Vagina (tissue), 2 donors: ENCODE measurements at regions not wholly inside any gene's neighbourhood (a gene's known extent, or its start where the extent isn't known, plus 50 kb on each side); places are given as distances from the start of the nearest gene placed in this dataset.

Experiments
- DNase-seq, 2 donors: peaks; one replicate each; pipeline ENCODE4 v3.0.0-alpha.2; 2017; ENCODE audit errors: extremely low spot score in 2 of 2
- H3K27ac ChIP-seq: fragments of 200-600 bp; sonication (generic); one replicate; pipeline ENCODE4 v1.5.1; 2019
- H3K27me3 ChIP-seq: fragments of 200-600 bp; sonication (generic); one replicate; pipeline ENCODE4 v1.5.1; 2019
- H3K36me3 ChIP-seq, 2 donors: fragments of 200-600 bp; sonication (generic); one replicate each; pipeline ENCODE4 v1.5.1; 2017 to 2019
- H3K4me1 ChIP-seq: fragments of 200-600 bp; sonication (generic); one replicate; pipeline ENCODE4 v1.5.1; 2019
- H3K4me3 ChIP-seq, 2 donors: fragments of 200-600 bp; sonication (generic); 1 replicate in 1 of 2; 2 replicates in 1 of 2; pipeline ENCODE4 v1.5.1; 2016 to 2019
- H3K9me3 ChIP-seq: fragments of 200-600 bp; sonication (generic); one replicate; pipeline ENCODE4 v1.5.1; 2019
- CTCF ChIP-seq, 3 experiments: fragments of 450-650 bp in 2 of 3; fragments of 200-600 bp in 1 of 3; sonication (generic) in 1 of 3; IDR thresholded peaks; one replicate each; pipeline ENCODE4 v1.5.1; 2017 to 2019; ENCODE audit warnings: antibody characterized with exemption in 3 of 3, mild to moderate bottlenecking in 2 of 3, moderate library complexity in 2 of 3
- POLR2A ChIP-seq, 2 donors: fragments of 450-650 bp; IDR thresholded peaks; one replicate each; pipeline ENCODE4 v1.6.1; 2017; ENCODE audit warnings: antibody characterized with exemption in 2 of 2, mild to moderate bottlenecking in 2 of 2, moderate library complexity in 2 of 2
- POLR2AphosphoS5 ChIP-seq, 2 donors: sonication (generic); formaldehyde crosslinking; IDR thresholded peaks; one replicate each; pipeline ENCODE4 v1.9.0; 2017; ENCODE audit warnings: antibody characterized with exemption in 2 of 2, mild to moderate bottlenecking in 2 of 2, low read depth in 1 of 2; ENCODE audit not compliant: insufficient read depth in 1 of 2
- intact Hi-C: fragments of 100-400 bp; cut with DNase I; formaldehyde crosslinking; loops from one replicate; pipeline ENCODE4 v1.15.1; 2023

- Histone ChIP-seq H3K9me3 (no peaks in the 10 kb centered on the region), H3K27me3 (no peaks in the 10 kb centered on the region), H3K27ac (no peak overlapping the region), H3K4me3 (no peak overlapping the region), H3K36me3 (no peaks in the 10 kb centered on the region), H3K4me1 (no peaks in the 10 kb centered on the region)
- DNase-seq: no peak
- intact Hi-C loops: no loop called here
- no peak for TF ChIP-seq POLR2AphosphoS5 (IDR thresholded peaks at IDR 0.05; ENCODE audit: insufficient read depth in 1 of 2, low read depth in 1 of 2)
- TF ChIP-seq CTCF (IDR thresholded peaks at IDR 0.05): no peak
- TF ChIP-seq POLR2A (IDR thresholded peaks at IDR 0.05): no peak
Measured at GRCh38 chr3:18232317-18232716, 192.8 kb downstream of the SATB1 start.

- no peak overlapping the region for H3K4me3 ChIP-seq
- no peaks in the 10 kb centered on the region for H3K9me3 ChIP-seq
- H3K36me3 ChIP-seq: no peaks in the 10 kb centered on the region
- H3K27me3 ChIP-seq: no peaks in the 10 kb centered on the region
- no peak for DNase-seq
- TF ChIP-seq CTCF (IDR thresholded peaks at IDR 0.05) (no peak), POLR2A (IDR thresholded peaks at IDR 0.05) (no peak), POLR2AphosphoS5 (IDR thresholded peaks at IDR 0.05; ENCODE audit: insufficient read depth in 1 of 2, low read depth in 1 of 2) (no peak)
- no peak overlapping the region for H3K27ac ChIP-seq
- no peaks in the 10 kb centered on the region for H3K4me1 ChIP-seq
- intact Hi-C loops: no loop called here
Measured at GRCh38 chr3:18228060-18228459, 197.1 kb downstream of the SATB1 start.

- Histone ChIP-seq H3K4me1 (no peaks in the 10 kb centered on the region), H3K36me3 (no peaks in the 10 kb centered on the region), H3K4me3 (no peak overlapping the region), H3K9me3 (no peaks in the 10 kb centered on the region), H3K27me3 (no peaks in the 10 kb centered on the region), H3K27ac (no peak overlapping the region)
- intact Hi-C loops: no loop called here
- no peak for DNase-seq
- no peak for TF ChIP-seq CTCF (IDR thresholded peaks at IDR 0.05)
Measured at GRCh38 chr3:18225709-18226108, 199.4 kb downstream of the SATB1 start.

GRCh38 chr3:18224426-18224825 lies 200.7 kb downstream of the SATB1 start:
- H3K36me3 ChIP-seq: no peaks in the 10 kb centered on the region
- H3K9me3 ChIP-seq: no peaks in the 10 kb centered on the region
- no peaks in the 10 kb centered on the region for H3K4me1 ChIP-seq
- DNase-seq: no peak
- TF ChIP-seq POLR2AphosphoS5 (IDR thresholded peaks at IDR 0.05; ENCODE audit: insufficient read depth in 1 of 2, low read depth in 1 of 2) (no peak), CTCF (IDR thresholded peaks at IDR 0.05) (no peak), POLR2A (IDR thresholded peaks at IDR 0.05) (no peak)
- no peak overlapping the region for H3K4me3 ChIP-seq
- H3K27ac ChIP-seq: no peak overlapping the region
- intact Hi-C loops: no loop called here
- no peaks in the 10 kb centered on the region for H3K27me3 ChIP-seq

GRCh38 chr3:18223974-18224373 lies 201.2 kb downstream of the SATB1 start:
- no peak overlapping the region for H3K4me3 ChIP-seq
- no peaks in the 10 kb centered on the region for H3K9me3 ChIP-seq
- intact Hi-C loops: no loop called here
- no peak for TF ChIP-seq POLR2AphosphoS5 (IDR thresholded peaks at IDR 0.05; ENCODE audit: insufficient read depth in 1 of 2, low read depth in 1 of 2)
- TF ChIP-seq CTCF (IDR thresholded peaks at IDR 0.05): no peak
- no peak for TF ChIP-seq POLR2A (IDR thresholded peaks at IDR 0.05)
- no peak for DNase-seq
- no peaks in the 10 kb centered on the region for H3K4me1 ChIP-seq
- H3K27ac ChIP-seq: no peak overlapping the region
- no peaks in the 10 kb centered on the region for H3K36me3 ChIP-seq
- no peaks in the 10 kb centered on the region for H3K27me3 ChIP-seq
